HAP-1 (cell line): ENCODE measurements at regions not wholly inside any gene's neighbourhood (a gene's known extent, or its start where the extent isn't known, plus 50 kb on each side); places are given as distances from the start of the nearest gene placed in this dataset.
"Not testable (repeated sequence)": the region's sequence is repeated elsewhere in the genome, so short reads cannot be mapped to it uniquely, and the experiment has no call there.

ENCODE experiments used
- DNase-seq, 2 experiments: peaks; one replicate each; pipeline ENCODE4 v3.0.0-alpha.2; 2016 to 2020; ENCODE audit warnings: low spot score in 2 of 2
- H3K27me3 ChIP-seq: fragments of 250-450 bp; sonication (Bioruptor Pico); 2 replicates; pipeline ENCODE4 v1.5.1; 2020; ENCODE audit warnings: low read depth, mild to moderate bottlenecking, moderate library complexity
- H3K36me3 ChIP-seq: fragments of 250-450 bp; sonication (Bioruptor Pico); replicated peaks from 2 replicates; pipeline ENCODE4 v1.5.1; 2020; ENCODE audit warnings: mild to moderate bottlenecking
- H3K4me1 ChIP-seq: fragments of 250-450 bp; sonication (Bioruptor Pico); 2 replicates; pipeline ENCODE4 v1.5.1; 2020; ENCODE audit warnings: mild to moderate bottlenecking
- H3K4me3 ChIP-seq: fragments of 250-450 bp; sonication (Bioruptor Pico); 2 replicates; pipeline ENCODE4 v1.5.1; 2020; ENCODE audit warnings: mild to moderate bottlenecking, moderate library complexity
- H3K9me3 ChIP-seq: fragments of 250-450 bp; sonication (Bioruptor Pico); 2 replicates; pipeline ENCODE4 v1.5.1; 2020; ENCODE audit warnings: mild to moderate bottlenecking, moderate library complexity
- in situ Hi-C: fragments of 300-500 bp; cut with MboI; formaldehyde crosslinking; loops from 3 replicates; pipeline ENCODE4 v1.14.3; 2020; ENCODE audit warnings: low sequenced_read_pairs, inconsistent platforms, mixed read lengths

DNA sequence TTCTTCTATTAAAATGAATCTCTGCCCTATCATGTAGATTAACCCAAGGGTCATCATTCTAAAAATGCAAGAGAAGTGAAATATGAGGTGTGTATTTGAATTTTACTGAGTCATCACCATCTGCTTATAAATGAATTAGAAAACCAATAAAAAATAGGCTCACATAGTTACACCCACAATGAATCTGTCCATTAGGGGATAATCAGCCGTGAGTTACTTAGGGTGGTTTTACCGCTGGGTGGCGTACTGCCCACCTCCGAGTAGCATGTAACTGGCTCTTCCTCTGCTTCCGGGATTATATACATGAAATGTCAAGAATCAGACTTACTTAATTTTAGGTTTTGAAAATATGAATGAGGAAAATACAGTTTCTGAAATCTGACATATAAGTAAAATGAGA, 332.9 kb upstream of the CCNG1 start:
- peak in 1 of 2 experiments; percentile 50 for DNase-seq
- Histone ChIP-seq H3K27me3 (no peaks in the 10 kb centered on the region), H3K4me1 (no peaks in the 10 kb centered on the region), H3K9me3 (no peaks in the 10 kb centered on the region), H3K4me3 (no peak overlapping the region), H3K36me3 (no peaks in the 10 kb centered on the region)
- in situ Hi-C loops, result no loop called here

GRCh38 chr5:163105456-163105855, 331.9 kb upstream of the CCNG1 start:
- Histone ChIP-seq H3K4me3 (no peak overlapping the region), H3K9me3 (no peaks in the 10 kb centered on the region), H3K36me3 (no peaks in the 10 kb centered on the region), H3K27me3 (no peaks in the 10 kb centered on the region), H3K4me1 (no peaks in the 10 kb centered on the region)
- no peak for DNase-seq
- in situ Hi-C loops, result no loop called here

DNA sequence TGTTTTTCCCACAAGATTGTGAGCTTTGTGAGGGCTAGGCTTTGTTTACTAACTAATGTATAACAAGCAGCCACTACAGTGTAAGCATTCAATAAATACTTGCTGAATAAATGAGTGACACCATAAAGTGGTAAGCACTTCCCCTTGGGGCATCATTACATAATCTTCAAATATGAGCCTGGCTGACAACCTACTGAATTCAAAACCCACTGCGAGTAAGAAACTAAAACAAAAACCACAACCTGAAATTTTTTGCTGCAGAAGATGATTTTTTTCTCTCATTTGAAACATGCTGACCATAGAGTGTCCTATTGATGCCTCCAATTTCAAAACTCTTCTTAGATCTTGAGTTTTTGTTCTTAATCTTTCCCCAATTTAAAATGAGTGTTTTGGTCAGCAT, 331.3 kb upstream of the CCNG1 start:
- in situ Hi-C loops, result no loop called here
- no peaks in the 10 kb centered on the region for H3K27me3 ChIP-seq
- H3K9me3 ChIP-seq, result no peaks in the 10 kb centered on the region
- H3K36me3 ChIP-seq, result no peaks in the 10 kb centered on the region
- H3K4me3 ChIP-seq, result no peak overlapping the region
- DNase-seq, result no peak
- H3K4me1 ChIP-seq, result no peaks in the 10 kb centered on the region

- in situ Hi-C loops, result no loop called here
- no peak for DNase-seq
- no peaks in the 10 kb centered on the region for H3K9me3 ChIP-seq
- no peaks in the 10 kb centered on the region for H3K36me3 ChIP-seq
- H3K27me3 ChIP-seq, result no peaks in the 10 kb centered on the region
- no peaks in the 10 kb centered on the region; the same call in 1 of the 2 replicates for H3K4me1 ChIP-seq
- no peak overlapping the region for H3K4me3 ChIP-seq
These were observed 329.0 kb upstream of the CCNG1 start for GRCh38 chr5:163108351-163108750.

GRCh38 chr5:163115011-163115410, 322.4 kb upstream of the CCNG1 start:
- no peak for DNase-seq
- in situ Hi-C loops, result no loop called here
- Histone ChIP-seq H3K36me3 (no peaks in the 10 kb centered on the region), H3K9me3 (no peaks in the 10 kb centered on the region), H3K4me3 (no peak overlapping the region), H3K4me1 (no peaks in the 10 kb centered on the region; the same call in 1 of the 2 replicates), H3K27me3 (no peaks in the 10 kb centered on the region)

GRCh38 chr5:163116618-163117017, 320.8 kb upstream of the CCNG1 start:
- in situ Hi-C loops, DNase-seq, H3K27me3 ChIP-seq, H3K4me1 ChIP-seq, H3K4me3 ChIP-seq, H3K9me3 ChIP-seq, H3K36me3 ChIP-seq: not testable (repeated sequence)

DNA sequence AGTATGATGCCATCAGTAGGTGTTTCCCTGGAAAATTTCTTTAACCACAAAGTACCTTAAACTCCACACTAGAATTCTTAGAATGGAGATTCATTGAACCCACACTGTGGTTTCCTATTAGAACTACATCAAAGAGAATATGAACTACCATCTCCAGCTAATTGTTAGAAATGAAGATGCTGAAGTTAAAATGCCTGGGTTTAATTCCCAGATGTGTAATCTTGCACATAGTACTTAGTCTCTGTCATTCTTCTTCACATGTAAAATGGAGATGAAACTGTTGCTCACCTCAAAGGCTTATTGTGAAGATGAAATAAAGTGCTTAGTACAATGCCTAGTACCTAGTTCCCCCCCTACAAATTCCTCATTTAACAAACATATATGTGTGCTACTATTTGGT, 303.3 kb upstream of the CCNG1 start:
- Histone ChIP-seq H3K4me3 (no peak overlapping the region), H3K36me3 (no peaks in the 10 kb centered on the region), H3K27me3 (no peaks in the 10 kb centered on the region), H3K4me1 (no peaks in the 10 kb centered on the region), H3K9me3 (no peaks in the 10 kb centered on the region)
- in situ Hi-C loops, result no loop called here
- DNase-seq, result no peak

- in situ Hi-C loops, result no loop called here
- Histone ChIP-seq H3K27me3 (no peaks in the 10 kb centered on the region), H3K36me3 (no peaks in the 10 kb centered on the region), H3K9me3 (no peaks in the 10 kb centered on the region), H3K4me3 (no peak overlapping the region), H3K4me1 (no peaks in the 10 kb centered on the region)
- no peak for DNase-seq
These were observed 301.5 kb upstream of the CCNG1 start for GRCh38 chr5:163135849-163136248.

DNA sequence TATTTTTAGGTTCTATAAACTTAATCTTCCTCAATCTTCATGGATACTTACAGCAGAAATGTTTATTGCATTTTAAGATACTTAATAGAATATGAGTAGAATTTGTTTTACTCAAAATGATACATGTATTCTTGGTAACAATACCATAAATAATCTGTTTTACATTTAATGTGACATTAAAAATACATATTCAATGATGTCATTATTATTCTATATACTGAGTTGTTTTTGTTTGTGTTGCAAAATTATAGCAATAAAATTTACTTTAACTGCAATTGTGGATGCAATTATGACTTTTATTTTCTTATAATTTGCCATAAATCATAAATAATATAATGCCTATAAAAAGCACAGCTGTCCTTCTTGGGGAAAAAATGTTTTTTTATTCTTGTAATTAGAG, 275.9 kb upstream of the CCNG1 start:
- no peak overlapping the region for H3K4me3 ChIP-seq
- in situ Hi-C loops, result no loop called here
- no peak for DNase-seq
- H3K36me3 ChIP-seq, result no peaks in the 10 kb centered on the region
- no peaks in the 10 kb centered on the region for H3K4me1 ChIP-seq
- no peaks in the 10 kb centered on the region for H3K27me3 ChIP-seq
- H3K9me3 ChIP-seq, result no peaks in the 10 kb centered on the region

DNA sequence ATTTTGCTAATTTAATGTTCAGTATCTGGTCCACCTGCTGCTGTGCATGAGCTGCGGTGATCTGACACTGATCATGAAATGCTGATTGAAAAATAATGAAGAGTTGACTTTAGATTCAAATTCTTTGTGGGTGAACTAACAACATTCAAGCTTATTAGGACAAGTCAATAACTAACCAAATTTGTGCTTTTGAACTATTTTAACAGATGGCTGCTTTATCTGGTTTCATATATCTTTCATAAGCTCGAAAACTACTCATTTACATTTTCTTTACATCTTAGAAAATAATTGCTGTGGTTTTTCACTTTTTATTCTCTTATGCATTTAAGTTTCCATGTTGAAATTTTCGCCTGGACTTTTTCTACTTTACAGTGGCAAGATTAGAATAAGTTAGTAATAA, 274.8 kb upstream of the CCNG1 start:
- in situ Hi-C loops, result no loop called here
- Histone ChIP-seq H3K27me3 (no peaks in the 10 kb centered on the region), H3K36me3 (no peaks in the 10 kb centered on the region), H3K9me3 (no peaks in the 10 kb centered on the region), H3K4me3 (no peak overlapping the region), H3K4me1 (no peaks in the 10 kb centered on the region)
- no peak for DNase-seq

GRCh38 chr5:163163858-163164257, 273.5 kb upstream of the CCNG1 start:
- H3K27me3 ChIP-seq, result no peaks in the 10 kb centered on the region
- no peaks in the 10 kb centered on the region for H3K4me1 ChIP-seq
- H3K4me3 ChIP-seq, result no peak overlapping the region
- in situ Hi-C loops, result no loop called here
- no peaks in the 10 kb centered on the region for H3K36me3 ChIP-seq
- H3K9me3 ChIP-seq, result no peaks in the 10 kb centered on the region
- no peak for DNase-seq

DNA sequence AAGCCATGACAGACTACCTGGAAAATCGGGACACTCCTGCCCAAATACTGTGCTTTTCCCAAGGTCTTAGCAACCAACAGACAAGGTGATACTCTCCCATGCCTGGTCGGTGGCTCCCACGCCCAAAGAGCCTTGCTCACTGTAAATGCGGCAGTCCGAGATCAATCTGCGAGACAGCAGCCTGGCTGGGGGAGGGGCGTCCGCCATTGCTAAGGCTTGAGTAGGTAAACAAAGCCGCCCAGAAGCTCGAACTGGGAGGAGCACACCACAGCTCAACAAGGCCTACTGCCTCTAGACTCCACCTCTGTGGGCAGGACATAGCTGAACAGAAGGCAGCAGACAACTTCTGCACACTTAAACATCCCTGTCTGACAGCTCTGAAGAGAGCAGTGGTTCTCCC, 272.1 kb upstream of the CCNG1 start:
- no peak for DNase-seq
- in situ Hi-C loops, result no loop called here
- Histone ChIP-seq H3K9me3 (no peaks in the 10 kb centered on the region), H3K27me3 (no peaks in the 10 kb centered on the region), H3K36me3 (no peaks in the 10 kb centered on the region), H3K4me1 (no peaks in the 10 kb centered on the region), H3K4me3 (no peak overlapping the region)

GRCh38 chr5:163170161-163170560, 267.2 kb upstream of the CCNG1 start:
- H3K4me3 ChIP-seq, H3K4me1 ChIP-seq, H3K36me3 ChIP-seq, in situ Hi-C loops, DNase-seq, H3K27me3 ChIP-seq, H3K9me3 ChIP-seq: not testable (repeated sequence)

DNA sequence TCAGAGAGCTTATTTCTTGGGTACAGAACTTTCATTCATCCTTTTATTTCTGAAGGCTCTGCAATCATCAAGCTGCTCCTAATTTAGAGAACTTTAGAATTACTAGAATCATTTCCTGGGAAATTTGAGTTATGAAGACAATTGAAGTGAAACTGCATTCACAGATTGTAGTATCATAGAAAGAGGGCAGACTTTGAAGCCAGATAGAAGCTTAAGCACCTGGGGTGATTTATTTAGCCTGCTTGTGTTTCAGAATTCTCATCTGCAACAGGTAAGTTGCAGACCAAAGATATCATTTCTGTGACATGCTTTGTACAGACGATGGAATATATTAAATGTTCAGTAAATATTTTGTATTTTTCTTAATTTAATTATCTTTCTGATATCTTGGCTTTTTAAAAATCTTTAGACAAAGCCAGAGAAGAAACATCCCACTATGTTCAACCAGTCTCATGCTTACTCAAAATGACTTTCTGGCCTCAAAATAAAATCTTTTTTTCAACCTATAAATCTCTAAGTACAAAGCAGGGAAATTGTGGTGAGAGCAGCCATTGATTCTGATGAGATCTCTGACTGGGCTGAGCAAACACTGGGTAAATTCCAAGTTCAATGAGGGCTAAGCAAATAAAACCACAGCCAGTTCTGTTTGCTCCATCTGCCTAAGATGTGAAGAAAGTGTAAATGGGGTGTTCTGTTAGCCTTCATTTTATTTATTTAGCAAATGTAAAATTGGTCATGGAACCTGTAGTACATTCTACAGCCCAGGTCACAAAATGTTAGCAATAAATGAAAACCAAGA, 264.7 kb upstream of the CCNG1 start:
- no peaks in the 10 kb centered on the region for H3K27me3 ChIP-seq
- no peak for DNase-seq
- H3K4me3 ChIP-seq, result no peak overlapping the region
- no peaks in the 10 kb centered on the region for H3K36me3 ChIP-seq
- in situ Hi-C loops, result no loop called here
- peaks cover 5% of the 10 kb centered on the region for H3K4me1 ChIP-seq
- H3K9me3 ChIP-seq, result no peaks in the 10 kb centered on the region

- H3K9me3 ChIP-seq, result no peaks in the 10 kb centered on the region
- no peak for DNase-seq
- H3K36me3 ChIP-seq, result no peaks in the 10 kb centered on the region
- in situ Hi-C loops, result no loop called here
- no peaks in the 10 kb centered on the region for H3K27me3 ChIP-seq
- peaks cover 20% of the 10 kb centered on the region for H3K4me1 ChIP-seq
- no peak overlapping the region for H3K4me3 ChIP-seq
These were observed 259.4 kb upstream of the CCNG1 start for GRCh38 chr5:163177971-163178370.
